HEK293 (cell line): ENCODE measurements at regions not wholly inside any gene's neighbourhood (a gene's known extent, or its start where the extent isn't known, plus 50 kb on each side); places are given as distances from the start of the nearest gene placed in this dataset.

ENCODE experiments used
- MYNN ChIP-seq: fragments of 450-650 bp; formaldehyde crosslinking; IDR thresholded peaks from 2 replicates; pipeline ENCODE4 v1.5.1; 2016; ENCODE audit warnings: missing biosample characterization, missing genetic modification characterization, borderline replicate concordance
- PRDM1 ChIP-seq: fragments of 450-650 bp; formaldehyde crosslinking; IDR thresholded peaks from 2 replicates; pipeline ENCODE4; 2016; ENCODE audit warnings: missing biosample characterization, missing genetic modification characterization
- SCRT2 ChIP-seq: fragments of 450-650 bp; formaldehyde crosslinking; IDR thresholded peaks from 2 replicates; pipeline ENCODE4 v1.5.1; 2016; ENCODE audit warnings: missing biosample characterization, missing genetic modification characterization
- TRIM28 ChIP-seq: IDR thresholded peaks from 2 replicates; pipeline ENCODE4 v1.6.1; 2011; ENCODE audit warnings: low read length, control low read depth, borderline replicate concordance
- ZNF121 ChIP-seq: fragments of 450-650 bp; formaldehyde crosslinking; IDR thresholded peaks from 2 replicates; pipeline ENCODE4 v1.5.1; 2016; ENCODE audit warnings: missing biosample characterization, missing genetic modification characterization
- ZNF175 ChIP-seq: fragments of 450-650 bp; formaldehyde crosslinking; IDR thresholded peaks from 2 replicates; pipeline ENCODE4 v1.5.1; 2016; ENCODE audit warnings: missing biosample characterization, missing genetic modification characterization
- TF ChIP-seq, protein P1 (sequence below): fragments of 450-650 bp; formaldehyde crosslinking; IDR thresholded peaks from 2 replicates; pipeline ENCODE4 v1.5.1; 2016; ENCODE audit warnings: missing biosample characterization, missing genetic modification characterization
- TF ChIP-seq, protein P2 (sequence below): fragments of 450-650 bp; formaldehyde crosslinking; optimal IDR thresholded peaks from 2 replicates; pipeline ENCODE3; 2016; ENCODE audit warnings: missing biosample characterization, mild to moderate bottlenecking, missing genetic modification characterization

DNA sequence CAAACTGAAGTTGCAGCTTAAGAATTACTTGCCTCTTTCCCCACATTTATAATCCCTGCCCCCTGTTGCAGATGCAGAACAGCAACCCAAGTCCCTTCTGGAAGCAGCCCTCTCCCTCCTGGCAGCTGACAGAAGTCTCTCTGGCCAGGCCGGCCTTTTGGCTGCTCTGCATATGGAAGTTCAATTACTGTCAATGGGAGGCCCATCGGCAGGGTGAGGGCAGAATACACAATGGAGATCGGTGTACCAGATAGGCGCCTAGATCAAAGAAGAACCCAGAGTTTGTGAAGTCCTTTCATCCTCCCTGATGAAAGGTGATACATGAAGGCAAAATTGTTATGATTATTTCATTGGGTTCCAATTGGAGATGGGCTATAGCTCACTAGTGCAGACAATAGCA lies 327.9 kb upstream of the CTNNB1 start:
- TF ChIP-seq ZNF175 (tag by site-specific recombination), result no peak
- no peak for TF ChIP-seq SCRT2
- no peak for TF ChIP-seq ZNF121 (tag by site-specific recombination)
- TF ChIP-seq, protein P1, sequence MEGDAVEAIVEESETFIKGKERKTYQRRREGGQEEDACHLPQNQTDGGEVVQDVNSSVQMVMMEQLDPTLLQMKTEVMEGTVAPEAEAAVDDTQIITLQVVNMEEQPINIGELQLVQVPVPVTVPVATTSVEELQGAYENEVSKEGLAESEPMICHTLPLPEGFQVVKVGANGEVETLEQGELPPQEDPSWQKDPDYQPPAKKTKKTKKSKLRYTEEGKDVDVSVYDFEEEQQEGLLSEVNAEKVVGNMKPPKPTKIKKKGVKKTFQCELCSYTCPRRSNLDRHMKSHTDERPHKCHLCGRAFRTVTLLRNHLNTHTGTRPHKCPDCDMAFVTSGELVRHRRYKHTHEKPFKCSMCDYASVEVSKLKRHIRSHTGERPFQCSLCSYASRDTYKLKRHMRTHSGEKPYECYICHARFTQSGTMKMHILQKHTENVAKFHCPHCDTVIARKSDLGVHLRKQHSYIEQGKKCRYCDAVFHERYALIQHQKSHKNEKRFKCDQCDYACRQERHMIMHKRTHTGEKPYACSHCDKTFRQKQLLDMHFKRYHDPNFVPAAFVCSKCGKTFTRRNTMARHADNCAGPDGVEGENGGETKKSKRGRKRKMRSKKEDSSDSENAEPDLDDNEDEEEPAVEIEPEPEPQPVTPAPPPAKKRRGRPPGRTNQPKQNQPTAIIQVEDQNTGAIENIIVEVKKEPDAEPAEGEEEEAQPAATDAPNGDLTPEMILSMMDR (tag by site-specific recombination), result no peak
- TF ChIP-seq, protein P2, sequence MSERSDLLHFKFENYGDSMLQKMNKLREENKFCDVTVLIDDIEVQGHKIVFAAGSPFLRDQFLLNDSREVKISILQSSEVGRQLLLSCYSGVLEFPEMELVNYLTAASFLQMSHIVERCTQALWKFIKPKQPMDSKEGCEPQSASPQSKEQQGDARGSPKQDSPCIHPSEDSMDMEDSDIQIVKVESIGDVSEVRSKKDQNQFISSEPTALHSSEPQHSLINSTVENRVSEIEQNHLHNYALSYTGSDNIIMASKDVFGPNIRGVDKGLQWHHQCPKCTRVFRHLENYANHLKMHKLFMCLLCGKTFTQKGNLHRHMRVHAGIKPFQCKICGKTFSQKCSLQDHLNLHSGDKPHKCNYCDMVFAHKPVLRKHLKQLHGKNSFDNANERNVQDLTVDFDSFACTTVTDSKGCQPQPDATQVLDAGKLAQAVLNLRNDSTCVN (tag by site-specific recombination), result no peak
- TF ChIP-seq PRDM1 (tag by site-specific recombination), result no peak
- no peak for TF ChIP-seq MYNN (tag by site-specific recombination)
- TF ChIP-seq TRIM28, result no peak
